ENCODE measurements at regions not wholly inside any gene's neighbourhood (a gene's known extent, or its start where the extent isn't known, plus 50 kb on each side); places are given as distances from the start of the nearest gene placed in this dataset.

GRCh38 chr1:118254001-118254400 lies 69.0 kb upstream of the SPAG17 start:
- POLR2A ChIA-PET = no interaction called here
- CTCF ChIA-PET = no interaction called here
- DNase-seq (ENCODE audit: extremely low spot score) = no peak
- no peak for TF ChIP-seq CTCF (IDR thresholded peaks at IDR 0.05; ENCODE audit: control extremely low read depth, extremely low read depth, low read depth, missing control alignments)

- TF ChIP-seq CTCF (IDR thresholded peaks at IDR 0.05; ENCODE audit: control extremely low read depth, extremely low read depth, low read depth, missing control alignments) = no peak
- ChIA-PET POLR2A (no interaction called here), CTCF (no interaction called here)
- no peak for DNase-seq (ENCODE audit: extremely low spot score)
Observed at GRCh38 chr1:118253053-118253915, 68.3 kb upstream of the SPAG17 start.

GRCh38 chr1:118252624-118253023 lies 67.6 kb upstream of the SPAG17 start:
- TF ChIP-seq CTCF (IDR thresholded peaks at IDR 0.05; ENCODE audit: control extremely low read depth, extremely low read depth, low read depth, missing control alignments) = no peak
- DNase-seq (ENCODE audit: extremely low spot score) = no peak
- CTCF ChIA-PET = no interaction called here
- POLR2A ChIA-PET = no interaction called here

- ChIA-PET POLR2A (no interaction called here), CTCF (no interaction called here)
- no peak for TF ChIP-seq CTCF (IDR thresholded peaks at IDR 0.05; ENCODE audit: control extremely low read depth, extremely low read depth, low read depth, missing control alignments)
Observed at GRCh38 chr1:118250232-118250631, 65.2 kb upstream of the SPAG17 start.

GRCh38 chr1:118249641-118250040 lies 64.6 kb upstream of the SPAG17 start:
- TF ChIP-seq CTCF (IDR thresholded peaks at IDR 0.05; ENCODE audit: control extremely low read depth, extremely low read depth, low read depth, missing control alignments) = no peak
- POLR2A ChIA-PET = no interaction called here
- DNase-seq (ENCODE audit: extremely low spot score) = no peak
- CTCF ChIA-PET = no interaction called here

More at GRCh38 chr1:118250232-118250631, 65.2 kb upstream of the SPAG17 start:
- DNase-seq (ENCODE audit: extremely low spot score) = no peak

- POLR2A ChIA-PET = interaction anchor here (0.5 kb wide), 1 partner anchor 96 kb away, joined by 5 read pairs; no protein-coding TSS in a partner anchor
- peak; percentile 33 for TF ChIP-seq CTCF (IDR thresholded peaks at IDR 0.05; ENCODE audit: control extremely low read depth, extremely low read depth, low read depth, missing control alignments)
- no peak for DNase-seq (ENCODE audit: extremely low spot score)
- CTCF ChIA-PET = interaction anchor here (0.8 to 1.6 kb wide), 6 partner anchors 12 to 105 kb away, joined by 3 to 4 read pairs (median 3); partner anchors contain the start of gene SPAG17
Observed at GRCh38 chr1:118247593-118247992, 62.6 kb upstream of the SPAG17 start.

Data from GM10248 (cell line).